ENCODE measurements at regions not wholly inside any gene's neighbourhood (a gene's known extent, or its start where the extent isn't known, plus 50 kb on each side); places are given as distances from the start of the nearest gene placed in this dataset.

- DNase-seq (ENCODE audit: low spot score) = no peak
These were observed 157.3 kb downstream of the TBXT start for GRCh38 chr6:166010136-166010960.

GRCh38 chr6:166009385-166010031, 158.1 kb downstream of the TBXT start:
- no peak for DNase-seq (ENCODE audit: low spot score)

- DNase-seq (ENCODE audit: low spot score) = no peak
These were observed 158.9 kb downstream of the TBXT start for GRCh38 chr6:166008441-166009369.

- no peak for DNase-seq (ENCODE audit: low spot score)
These were observed 160.0 kb downstream of the TBXT start for GRCh38 chr6:166007349-166008263.

- no peak for DNase-seq (ENCODE audit: low spot score)
These were observed 160.8 kb downstream of the TBXT start for GRCh38 chr6:166006900-166007301.

- no peak for DNase-seq (ENCODE audit: low spot score)
These were observed 161.4 kb downstream of the TBXT start for GRCh38 chr6:166005944-166006899.

GRCh38 chr6:166005401-166005943, 162.2 kb downstream of the TBXT start:
- no peak for DNase-seq (ENCODE audit: low spot score)

- no peak for DNase-seq (ENCODE audit: low spot score)
These were observed 162.8 kb downstream of the TBXT start for GRCh38 chr6:166004876-166005275.

GRCh38 chr6:166004471-166004870, 163.2 kb downstream of the TBXT start:
- DNase-seq (ENCODE audit: low spot score) = no peak

GRCh38 chr6:166003569-166003968, 164.1 kb downstream of the TBXT start:
- DNase-seq (ENCODE audit: low spot score) = no peak

GRCh38 chr6:166001359-166001758, 166.3 kb downstream of the TBXT start:
- no peak for DNase-seq (ENCODE audit: low spot score)

- DNase-seq (ENCODE audit: low spot score) = no peak
These were observed 168.4 kb downstream of the TBXT start for GRCh38 chr6:165999279-165999678.

- no peak for DNase-seq (ENCODE audit: low spot score)
These were observed 169.6 kb downstream of the TBXT start for GRCh38 chr6:165998072-165998471.

GRCh38 chr6:165991341-165991740, 176.3 kb downstream of the TBXT start:
- DNase-seq (ENCODE audit: low spot score) = no peak

- no peak for DNase-seq (ENCODE audit: low spot score)
These were observed 177.4 kb downstream of the TBXT start for GRCh38 chr6:165990216-165990615.

- no peak for DNase-seq (ENCODE audit: low spot score)
These were observed 178.7 kb downstream of the TBXT start for GRCh38 chr6:165988757-165989456.

GRCh38 chr6:165988302-165988756, 179.3 kb downstream of the TBXT start:
- DNase-seq (ENCODE audit: low spot score) = no peak

- DNase-seq (ENCODE audit: low spot score) = no peak
These were observed 180.0 kb downstream of the TBXT start for GRCh38 chr6:165987483-165988301.

All from ureter (tissue), 1 donor.